Fibroblast of lung (primary cell): ENCODE measurements at regions not wholly inside any gene's neighbourhood (a gene's known extent, or its start where the extent isn't known, plus 50 kb on each side); places are given as distances from the start of the nearest gene placed in this dataset.
A peak's percentile ranks its signal among the peaks of the same experiment; 100 is the strongest.

Source experiments
- DNase-seq, 2 donors: peaks; one replicate each; pipeline versions ENCODE4 v3.0.0 to v3.0.0-alpha.2; 2010; ENCODE audit warnings: low read depth in 2 of 2
- H2AFZ ChIP-seq: 2 replicates; pipeline ENCODE4 v1.5.1; 2012; ENCODE audit warnings: low read length, control low read depth, inconsistent platforms
- H3K27ac ChIP-seq: 2 replicates; pipeline ENCODE4 v1.5.1; 2011; ENCODE audit warnings: low read length, control low read depth; ENCODE audit not compliant: insufficient read depth
- H3K27me3 ChIP-seq: 2 replicates; pipeline ENCODE4 v1.5.1; 2011; ENCODE audit warnings: mild to moderate bottlenecking, low read length; ENCODE audit not compliant: control insufficient read depth, insufficient read depth
- H3K36me3 ChIP-seq: 2 replicates; pipeline ENCODE4 v1.5.1; 2011; ENCODE audit warnings: low read length; ENCODE audit not compliant: control insufficient read depth, insufficient read depth
- H3K4me1 ChIP-seq: 2 replicates; pipeline ENCODE4 v1.5.1; 2011; ENCODE audit warnings: low read length; ENCODE audit not compliant: control insufficient read depth, insufficient read depth; ENCODE audit errors: extremely low read depth
- H3K4me2 ChIP-seq: 2 replicates; pipeline ENCODE4 v1.5.1; 2011; ENCODE audit warnings: low read length, control low read depth; ENCODE audit not compliant: insufficient read depth; ENCODE audit errors: extremely low read depth
- H3K4me3 ChIP-seq, 4 experiments: fragments of 200-600 bp in 1 of 4; sonication (generic) in 1 of 4; replicated peaks in 1 of 4; 2 replicates each; pipeline ENCODE4 v1.5.1; 2011 to 2016; ENCODE audit warnings: low read length in 4 of 4, low read depth in 3 of 4, mild to moderate bottlenecking in 3 of 4, control low read depth in 2 of 4, inconsistent platforms in 1 of 4, mixed read lengths in 1 of 4; ENCODE audit not compliant: insufficient read depth in 1 of 4; ENCODE audit errors: control extremely low read depth in 1 of 4
- H3K79me2 ChIP-seq: 2 replicates; pipeline ENCODE4 v1.5.1; 2012; ENCODE audit warnings: mild to moderate bottlenecking, low read length, inconsistent platforms; ENCODE audit not compliant: control insufficient read depth, insufficient read depth
- H3K9ac ChIP-seq: 2 replicates; pipeline ENCODE4 v1.5.1; 2011; ENCODE audit warnings: mild to moderate bottlenecking, low read length, control low read depth; ENCODE audit not compliant: insufficient read depth
- H3K9me3 ChIP-seq: 2 replicates; pipeline ENCODE4 v1.5.1; 2012; ENCODE audit warnings: low read depth, low read length; ENCODE audit not compliant: control insufficient read depth, insufficient read depth
- H4K20me1 ChIP-seq: 2 replicates; pipeline ENCODE4 v1.5.1; 2011; ENCODE audit warnings: low read length; ENCODE audit not compliant: control insufficient read depth, insufficient read depth; ENCODE audit errors: extremely low read depth
- EZH2 ChIP-seq: IDR thresholded peaks from 2 replicates; pipeline ENCODE4 v1.5.1; 2012; ENCODE audit warnings: low read length, control low read depth, mild to moderate bottlenecking; ENCODE audit errors: missing control alignments
- TF ChIP-seq, protein P1 (sequence below), 2 donors: IDR thresholded peaks in 1 of 2; conservative IDR thresholded peaks in 1 of 2; 1 replicate in 1 of 2; 2 replicates in 1 of 2; pipeline ENCODE4 v1.5.1; 2011 to 2012; ENCODE audit warnings: low read length in 2 of 2, control low read depth in 1 of 2, inconsistent platforms in 1 of 2, low read depth in 1 of 2, mild to moderate bottlenecking in 1 of 2

DNA sequence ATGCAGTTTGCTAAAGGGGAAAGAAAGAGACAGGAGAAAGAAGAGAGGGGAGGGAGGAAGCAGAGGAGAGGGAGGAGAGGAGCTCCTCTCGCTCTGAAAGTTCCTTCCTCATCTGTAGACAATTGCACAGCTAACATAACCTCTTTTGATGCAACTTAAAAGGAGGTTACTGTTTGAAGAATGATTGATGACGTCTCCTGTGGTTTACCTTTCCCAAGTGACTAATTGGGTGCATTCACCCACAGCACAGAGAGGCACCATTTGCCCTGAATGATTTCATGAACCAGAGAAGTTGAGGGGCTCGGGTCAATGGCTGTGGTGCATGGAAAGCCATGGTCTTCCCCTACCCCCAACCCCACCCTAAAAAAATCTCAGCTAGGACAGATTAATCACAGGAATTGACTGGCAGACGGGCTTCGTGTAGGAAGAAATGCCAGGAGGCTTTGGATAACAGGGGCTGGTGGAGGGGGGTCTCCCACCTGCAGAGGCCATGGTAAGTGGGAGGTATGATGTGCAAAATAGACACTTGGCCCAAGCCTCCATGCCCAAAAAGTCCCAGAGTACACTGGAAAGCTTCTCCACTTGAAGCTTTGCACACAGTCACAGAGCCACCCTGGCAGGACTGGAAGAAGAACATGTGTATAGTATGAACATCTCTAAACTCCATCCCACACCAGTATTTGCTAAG lies 213.7 kb downstream of the ANKRD60 start:
- H3K4me1 ChIP-seq: no peaks in the 10 kb centered on the region
- H3K9ac ChIP-seq: no peak overlapping the region
- TF ChIP-seq EZH2: no peak
- TF ChIP-seq, protein P1, sequence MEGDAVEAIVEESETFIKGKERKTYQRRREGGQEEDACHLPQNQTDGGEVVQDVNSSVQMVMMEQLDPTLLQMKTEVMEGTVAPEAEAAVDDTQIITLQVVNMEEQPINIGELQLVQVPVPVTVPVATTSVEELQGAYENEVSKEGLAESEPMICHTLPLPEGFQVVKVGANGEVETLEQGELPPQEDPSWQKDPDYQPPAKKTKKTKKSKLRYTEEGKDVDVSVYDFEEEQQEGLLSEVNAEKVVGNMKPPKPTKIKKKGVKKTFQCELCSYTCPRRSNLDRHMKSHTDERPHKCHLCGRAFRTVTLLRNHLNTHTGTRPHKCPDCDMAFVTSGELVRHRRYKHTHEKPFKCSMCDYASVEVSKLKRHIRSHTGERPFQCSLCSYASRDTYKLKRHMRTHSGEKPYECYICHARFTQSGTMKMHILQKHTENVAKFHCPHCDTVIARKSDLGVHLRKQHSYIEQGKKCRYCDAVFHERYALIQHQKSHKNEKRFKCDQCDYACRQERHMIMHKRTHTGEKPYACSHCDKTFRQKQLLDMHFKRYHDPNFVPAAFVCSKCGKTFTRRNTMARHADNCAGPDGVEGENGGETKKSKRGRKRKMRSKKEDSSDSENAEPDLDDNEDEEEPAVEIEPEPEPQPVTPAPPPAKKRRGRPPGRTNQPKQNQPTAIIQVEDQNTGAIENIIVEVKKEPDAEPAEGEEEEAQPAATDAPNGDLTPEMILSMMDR (conservative IDR thresholded peaks at IDR 0.05 in 1 of 2, IDR thresholded peaks at IDR 0.05 in 1 of 2; ENCODE audit: low read depth in 1 of 2, low read length in 2 of 2): no peak
- no peaks in the 10 kb centered on the region for H3K27me3 ChIP-seq
- H2AFZ ChIP-seq: no peak overlapping the region
- DNase-seq: peak in 1 of 2 donors; percentile 75
- no peaks in the 10 kb centered on the region for H3K36me3 ChIP-seq
- H4K20me1 ChIP-seq: no peaks in the 10 kb centered on the region
- no peaks in the 10 kb centered on the region for H3K79me2 ChIP-seq
- no peak overlapping the region for H3K4me3 ChIP-seq
- H3K27ac ChIP-seq: no peak overlapping the region
- H3K9me3 ChIP-seq: no peaks in the 10 kb centered on the region
- no peak overlapping the region for H3K4me2 ChIP-seq

- H3K4me3 ChIP-seq: no peak overlapping the region
- H3K4me1 ChIP-seq: no peaks in the 10 kb centered on the region
- DNase-seq: peak in 1 of 2 donors; percentile 41
- TF ChIP-seq EZH2: no peak
- TF ChIP-seq, protein P1 (conservative IDR thresholded peaks at IDR 0.05 in 1 of 2, IDR thresholded peaks at IDR 0.05 in 1 of 2; ENCODE audit: low read depth in 1 of 2, low read length in 2 of 2): no peak
- no peaks in the 10 kb centered on the region for H3K36me3 ChIP-seq
- no peak overlapping the region for H2AFZ ChIP-seq
- H3K4me2 ChIP-seq: no peak overlapping the region
- H3K9ac ChIP-seq: no peak overlapping the region
- no peaks in the 10 kb centered on the region for H4K20me1 ChIP-seq
- no peak overlapping the region for H3K27ac ChIP-seq
- H3K79me2 ChIP-seq: no peaks in the 10 kb centered on the region
- no peaks in the 10 kb centered on the region for H3K9me3 ChIP-seq
- no peaks in the 10 kb centered on the region for H3K27me3 ChIP-seq
Measured at GRCh38 chr20:58012731-58013510, 215.5 kb downstream of the ANKRD60 start.

DNA sequence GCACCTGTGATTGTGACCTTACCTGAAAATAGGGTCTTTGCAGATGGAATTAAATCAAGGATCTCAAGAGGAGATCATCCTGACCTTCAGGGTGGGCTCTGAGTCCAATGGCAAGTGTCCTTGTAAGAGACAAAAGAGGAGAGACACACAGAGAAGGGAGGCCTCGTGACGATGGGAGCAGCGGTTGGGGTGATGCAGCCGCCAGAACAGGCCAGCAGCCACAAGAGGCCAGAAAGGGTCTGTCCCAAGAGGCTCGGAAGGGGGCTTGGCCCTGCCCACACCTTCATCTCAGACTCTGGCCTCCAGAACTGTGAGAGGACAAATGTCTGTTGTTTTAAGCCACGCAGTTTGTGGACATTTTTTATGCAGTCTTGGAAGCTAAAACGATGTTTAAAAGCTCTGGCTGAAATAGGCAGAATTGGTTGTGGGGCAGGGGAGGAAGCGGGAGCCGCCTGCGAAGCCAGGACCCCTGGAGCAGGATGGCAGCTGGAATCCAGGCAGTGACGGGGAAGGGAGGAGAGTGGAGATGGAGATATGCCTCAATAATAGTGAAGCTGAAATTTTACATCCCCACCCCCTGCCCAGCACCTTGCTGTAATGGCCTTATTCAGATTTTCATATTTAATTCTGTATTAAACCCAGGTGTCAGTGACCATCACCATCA lies 216.4 kb downstream of the ANKRD60 start:
- H3K36me3 ChIP-seq: no peaks in the 10 kb centered on the region
- H3K9ac ChIP-seq: no peak overlapping the region
- no peak overlapping the region for H3K27ac ChIP-seq
- H3K4me3 ChIP-seq: no peak overlapping the region
- no peaks in the 10 kb centered on the region for H3K27me3 ChIP-seq
- no peak for DNase-seq
- H3K4me1 ChIP-seq: no peaks in the 10 kb centered on the region
- no peaks in the 10 kb centered on the region for H3K9me3 ChIP-seq
- no peaks in the 10 kb centered on the region for H3K79me2 ChIP-seq
- no peaks in the 10 kb centered on the region for H4K20me1 ChIP-seq
- TF ChIP-seq, protein P1 (conservative IDR thresholded peaks at IDR 0.05 in 1 of 2, IDR thresholded peaks at IDR 0.05 in 1 of 2; ENCODE audit: low read depth in 1 of 2, low read length in 2 of 2): no peak
- TF ChIP-seq EZH2: no peak
- no peak overlapping the region for H3K4me2 ChIP-seq
- H2AFZ ChIP-seq: no peak overlapping the region
